ENCODE measurements at regions not wholly inside any gene's neighbourhood (a gene's known extent, or its start where the extent isn't known, plus 50 kb on each side); places are given as distances from the start of the nearest gene placed in this dataset.

- Histone ChIP-seq H3K4me2 (ENCODE audit: insufficient read depth, insufficient read length, low read length) (no peak overlapping the region), H3K14ac (ENCODE audit: insufficient read depth, low read length) (no peak overlapping the region), H4K20me1 (ENCODE audit: control insufficient read depth, insufficient read depth, insufficient read length) (no peaks in the 10 kb centered on the region), H4K91ac (ENCODE audit: insufficient read length, low read depth, low read length) (no peak overlapping the region), H2AFZ (ENCODE audit: low read length) (no peak overlapping the region), H3T11ph (ENCODE audit: low read length) (no peak overlapping the region), H2BK12ac (ENCODE audit: insufficient read length, low read depth, low read length) (no peak overlapping the region), H3K18ac (ENCODE audit: insufficient read length, low read depth, low read length) (no peak overlapping the region), H3K23me2 (ENCODE audit: insufficient read length, low read depth, low read length, poor library complexity, severe bottlenecking) (no peaks in the 10 kb centered on the region), H3K4me1 (ENCODE audit: insufficient read depth, low read length) (0 out of 2 replicates have a peak, but pooled peaks cover 5% of the 10 kb centered on the region), H3K23ac (ENCODE audit: insufficient read length, low read depth, low read length) (no peak overlapping the region), H2BK15ac (ENCODE audit: low read depth, low read length) (no peak overlapping the region), H3K79me1 (ENCODE audit: insufficient read depth, low read depth, low read length, poor library complexity, severe bottlenecking) (no peaks in the 10 kb centered on the region), H2AK5ac (ENCODE audit: insufficient read length, low read length) (no peak overlapping the region), H2BK5ac (ENCODE audit: insufficient read length, low read length) (no peak overlapping the region), H3K79me2 (ENCODE audit: insufficient read depth, low read length) (no peaks in the 10 kb centered on the region), H3K27ac (ENCODE audit: insufficient read length, low read depth, low read length) (no peak overlapping the region), H3K9me3 (ENCODE audit: control insufficient read depth, low read depth, low read length) (no peaks in the 10 kb centered on the region), H2BK120ac (ENCODE audit: low read depth, low read length, poor library complexity, severe bottlenecking) (no peak overlapping the region), H3K9ac (ENCODE audit: extremely low read depth, insufficient read length, low read length) (no peak overlapping the region), H3K4ac (ENCODE audit: low read depth, low read length) (no peak overlapping the region), H4K8ac (replicated peaks; ENCODE audit: insufficient read length, low read depth, low read length) (no peak overlapping the region), H2BK20ac (ENCODE audit: low read depth, low read length, poor library complexity, severe bottlenecking) (no peak overlapping the region), H3K56ac (ENCODE audit: insufficient read length, low read depth, low read length) (no peak overlapping the region), H4K5ac (ENCODE audit: insufficient read length, low read depth, low read length) (no peak overlapping the region), H3K27me3 (ENCODE audit: insufficient read depth, low read length) (no peaks in the 10 kb centered on the region)
- no CpG with 5 or more reads among the region's 7 CpGs for WGBS (ENCODE audit: extremely low coverage, insufficient read length, low lambda C conversion rate)
- Mint-ChIP-seq H3K9me3 (peaks cover 0 to 2% of the 10 kb centered on the region in 2 experiments; a peak in 3 of 5 replicates), H3K27ac (no peak overlapping the region), H3K4me1 (peaks cover 0 to 4% of the 10 kb centered on the region in 2 experiments; a peak in 1 of 4 replicates), H3K27me3 (ENCODE audit: low read depth) (no peaks in the 10 kb centered on the region; the same call in 1 of the 2 replicates), H3K4me3 (no peak overlapping the region), H3K36me3 (ENCODE audit: insufficient read depth in 1 of 3, low read depth in 3 of 3) (0 out of 7 replicates have a peak, but pooled peaks cover 0 to 1% (median 0%) of the 10 kb centered on the region in 3 experiments)
- TF ChIP-seq CTCF (conservative IDR thresholded peaks at IDR 0.05), result no peak
- DNase-seq, result peak; percentile 24
These were observed 125.6 kb downstream of the CDC5L start for GRCh38 chr6:44512868-44513741.

Measured in H9 (cell line).